ENCODE measurements at regions not wholly inside any gene's neighbourhood (a gene's known extent, or its start where the extent isn't known, plus 50 kb on each side); places are given as distances from the start of the nearest gene placed in this dataset.
"Not testable (repeated sequence)": the region's sequence is repeated elsewhere in the genome, so short reads cannot be mapped to it uniquely, and the experiment has no call there.

GRCh38 chr5:112509097-112509496, 90.0 kb upstream of the EPB41L4A start:
- TF ChIP-seq CTCF (IDR thresholded peaks at IDR 0.05); ZFX (IDR thresholded peaks at IDR 0.05; ENCODE audit: borderline replicate concordance): not testable (repeated sequence)
